ENCODE measurements at regions not wholly inside any gene's neighbourhood (a gene's known extent, or its start where the extent isn't known, plus 50 kb on each side); places are given as distances from the start of the nearest gene placed in this dataset.
"Not testable (repeated sequence)": the region's sequence is repeated elsewhere in the genome, so short reads cannot be mapped to it uniquely, and the experiment has no call there.

GRCh38 chr20:51305316-51306052, 237.0 kb downstream of the NFATC2 start:
- DNase-seq = no peak

DNA sequence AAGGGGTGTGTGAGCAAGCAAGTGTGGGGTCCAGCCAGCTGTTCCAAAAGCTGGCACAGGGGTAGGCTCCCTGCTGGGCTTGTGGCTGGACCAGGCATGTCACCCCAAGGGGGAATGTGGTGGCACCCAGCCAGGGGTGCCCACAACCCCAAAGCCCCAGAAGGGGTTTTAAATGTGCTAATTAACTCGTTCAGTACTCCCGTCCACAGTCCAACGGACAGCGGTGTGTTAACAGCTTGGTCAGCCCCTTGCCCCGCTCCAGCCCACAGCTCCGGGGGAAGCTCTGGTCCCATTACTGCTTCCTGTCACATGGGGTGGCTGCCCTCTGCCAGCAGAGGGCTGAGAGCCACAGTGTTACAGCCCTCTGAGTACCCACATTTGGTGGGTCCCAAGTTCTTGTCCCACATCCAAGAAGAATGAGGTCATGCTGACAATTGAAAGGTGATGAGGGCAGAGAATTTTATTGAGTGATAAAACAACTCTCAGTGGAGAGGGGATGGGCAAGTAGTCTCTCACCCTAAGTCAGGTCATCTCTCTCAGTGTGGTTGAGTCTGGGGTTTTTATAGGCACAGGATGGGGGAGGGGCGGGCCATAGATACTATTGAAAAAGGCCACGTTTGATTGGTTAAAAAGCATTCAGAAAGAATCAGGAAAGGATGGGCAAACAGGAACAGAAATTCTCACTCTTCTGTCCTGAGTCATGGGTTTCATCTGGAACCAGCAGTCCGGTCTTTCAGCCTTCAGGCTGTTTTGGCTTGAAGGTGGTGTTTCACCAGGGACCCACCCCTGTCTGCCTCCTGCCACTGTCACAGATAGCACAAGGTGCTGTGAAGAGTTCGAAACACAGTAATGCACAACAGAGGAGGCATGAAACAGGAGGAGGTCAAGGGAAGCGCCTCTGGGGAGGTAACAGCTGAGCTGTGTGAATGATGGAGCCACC, 238.5 kb downstream of the NFATC2 start:
- DNase-seq = no peak

DNA sequence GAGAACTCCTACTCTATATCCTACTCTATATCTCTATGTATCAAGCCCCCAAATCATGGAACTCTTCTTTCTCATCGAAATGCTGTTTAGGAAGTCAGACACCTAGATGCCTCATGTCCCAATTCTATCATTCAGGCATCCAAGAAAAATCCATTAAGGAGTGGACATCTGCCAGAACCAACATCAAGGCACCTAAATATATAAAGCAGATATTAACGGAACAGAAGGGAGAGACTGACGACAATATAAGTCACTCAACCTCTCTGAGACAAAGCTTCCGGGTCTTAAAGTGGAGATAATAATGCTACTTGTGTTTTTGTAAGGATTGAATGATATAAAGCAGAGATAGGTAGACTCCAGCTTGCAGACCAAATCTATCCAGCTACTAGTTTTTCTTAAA, 241.5 kb downstream of the NFATC2 start:
- DNase-seq = no peak

DNA sequence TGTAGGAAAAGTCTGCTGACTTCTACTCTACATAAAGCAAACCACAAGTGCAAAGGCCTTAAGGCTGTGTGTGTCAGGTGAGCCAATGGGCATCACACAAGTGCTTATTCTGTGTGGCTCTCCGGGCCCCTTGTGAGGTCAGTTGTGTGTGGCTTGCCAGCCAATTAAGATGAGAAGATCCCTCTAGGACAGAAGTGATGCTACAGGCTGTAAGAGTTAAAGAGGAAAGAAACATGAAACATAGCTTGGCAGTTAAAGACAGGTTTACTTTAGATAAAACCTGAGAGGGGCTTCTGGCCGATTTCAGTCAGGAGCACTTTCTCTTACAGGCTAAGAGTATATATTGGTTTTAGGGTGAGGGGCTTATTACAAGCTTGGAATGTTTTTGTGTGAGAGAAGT, 242.4 kb downstream of the NFATC2 start:
- no peak for DNase-seq

DNA sequence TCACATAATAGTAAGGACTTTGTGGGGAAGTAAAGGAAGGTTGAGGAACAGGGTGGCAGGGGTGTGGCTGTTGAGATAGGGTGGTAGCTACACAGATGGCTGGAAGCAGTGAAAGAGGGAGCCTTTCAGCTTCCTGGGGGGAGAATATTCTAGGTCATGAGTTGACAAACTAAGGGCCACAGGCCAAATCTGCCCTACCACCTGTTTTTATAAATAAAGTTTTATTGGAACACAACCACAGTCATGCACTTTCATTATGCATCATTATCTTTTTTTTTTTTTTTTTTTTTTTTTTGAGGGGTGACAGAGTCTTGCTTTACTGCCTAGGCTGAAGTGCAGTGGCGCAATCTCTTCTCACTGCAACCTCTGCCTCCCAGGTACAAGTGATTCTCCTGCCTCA, 243.1 kb downstream of the NFATC2 start:
- DNase-seq = no peak

DNA sequence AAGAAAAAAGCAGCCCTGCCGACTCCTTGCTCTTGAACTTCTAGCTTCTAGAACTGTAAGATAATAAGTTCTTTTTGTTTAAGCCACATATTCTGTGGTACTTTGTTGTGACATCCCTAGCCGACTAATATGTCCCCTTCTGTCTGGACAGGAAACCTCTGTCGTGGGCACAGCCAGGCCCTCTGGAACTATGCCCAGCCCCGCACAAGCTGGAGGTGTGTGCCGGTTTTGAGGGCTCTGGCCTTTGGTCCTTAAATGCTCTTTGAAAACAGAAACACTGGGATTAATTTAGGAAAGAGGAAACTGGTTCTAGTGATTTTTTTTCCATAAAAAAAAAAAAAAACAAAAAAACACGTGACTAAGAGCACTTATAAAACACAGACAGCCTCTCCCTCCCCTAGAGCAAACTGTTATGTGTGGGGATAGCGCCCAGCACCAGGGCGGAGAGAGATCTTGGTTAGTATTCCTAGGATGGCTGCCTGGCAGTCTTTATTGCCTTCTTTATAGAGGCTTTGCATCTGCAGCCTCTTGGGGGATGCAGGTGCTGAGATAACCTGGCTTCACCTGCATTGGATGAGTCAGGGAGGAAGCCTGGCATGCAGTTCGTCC, 244.3 kb downstream of the NFATC2 start:
- DNase-seq = no peak

GRCh38 chr20:51287628-51288413, 254.7 kb downstream of the NFATC2 start:
- no peak for DNase-seq

DNA sequence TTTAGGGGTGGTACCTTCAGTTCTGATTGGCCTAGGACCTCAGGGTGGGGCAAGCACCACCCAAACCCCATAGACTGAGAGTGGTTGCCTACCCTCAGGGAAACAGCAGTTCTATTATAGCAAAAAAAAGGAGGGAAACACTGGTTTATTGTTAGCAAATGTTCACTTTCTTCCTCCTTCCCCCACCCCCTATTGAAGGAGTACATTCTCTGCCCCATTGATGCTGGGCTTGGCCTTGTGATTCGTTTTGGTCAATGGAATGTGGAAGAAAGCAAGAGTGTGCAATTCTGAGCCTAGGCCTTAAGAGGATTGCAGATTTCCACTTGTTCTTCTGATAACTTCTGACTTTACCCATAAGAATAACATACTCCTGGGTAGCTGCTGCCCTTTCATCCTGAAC, 255.8 kb downstream of the NFATC2 start:
- DNase-seq = no peak

DNA sequence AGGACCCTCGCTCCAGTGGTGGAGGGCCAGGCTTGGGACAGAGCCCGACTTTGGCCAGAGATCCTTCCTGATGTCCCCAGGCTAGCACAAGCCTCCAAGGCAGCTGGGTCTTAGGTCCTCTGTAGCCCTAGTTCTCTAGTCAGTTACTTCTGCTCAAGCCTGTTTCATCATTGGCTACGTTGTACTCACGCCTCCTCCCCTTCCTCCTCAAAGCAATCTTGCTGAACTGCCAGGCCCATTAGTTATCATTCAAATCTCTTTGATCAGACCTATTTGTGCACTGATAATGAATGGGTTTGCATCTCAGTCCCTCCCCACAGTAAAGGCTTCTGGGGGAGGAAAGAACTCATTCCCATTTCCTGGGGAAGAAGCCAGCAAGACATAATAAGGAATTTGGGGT, 256.8 kb downstream of the NFATC2 start:
- no peak for DNase-seq

GRCh38 chr20:51284871-51285270, 257.6 kb downstream of the NFATC2 start:
- DNase-seq = no peak

DNA sequence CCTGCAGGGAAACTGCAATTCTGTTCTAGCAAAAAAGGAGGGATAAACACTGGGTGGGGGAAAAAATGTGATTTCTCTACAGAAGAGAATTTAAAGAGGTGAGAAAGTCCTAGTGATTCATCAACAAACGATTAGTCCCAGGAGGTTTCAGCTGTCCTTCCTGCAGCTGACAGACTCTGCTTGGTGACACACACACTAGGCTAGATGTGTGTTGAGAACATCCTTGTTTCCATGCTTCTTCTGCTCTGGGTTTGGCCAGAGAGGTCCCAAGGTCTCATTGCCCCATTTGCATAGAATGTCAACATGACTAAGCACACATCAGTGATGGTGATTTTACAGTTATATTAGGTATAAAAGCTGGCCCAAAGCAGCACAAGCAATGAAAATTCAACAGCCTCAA, 258.3 kb downstream of the NFATC2 start:
- no peak for DNase-seq

DNA sequence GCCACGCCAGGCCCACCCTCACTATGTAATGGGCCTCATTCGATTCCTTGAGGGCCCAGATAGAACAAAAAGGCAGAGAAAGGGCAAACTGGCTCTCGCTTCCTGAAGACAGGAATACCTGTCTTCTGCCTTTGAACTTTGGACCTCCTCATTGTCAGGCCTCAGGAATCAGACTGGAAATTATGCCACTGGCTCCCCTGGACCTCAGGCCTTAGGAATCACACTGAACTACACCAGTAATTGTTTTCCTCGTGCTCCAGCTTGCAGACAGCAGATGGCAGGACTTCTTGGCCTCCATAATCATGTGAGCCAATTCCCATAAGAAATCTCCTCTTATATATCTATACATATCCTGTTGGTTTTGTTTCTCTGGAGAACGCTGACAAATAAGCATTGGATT, 258.6 kb upstream of the KCNG1 start:
- no peak for DNase-seq

GRCh38 chr20:51280047-51280446, 257.1 kb upstream of the KCNG1 start:
- no peak for DNase-seq

DNA sequence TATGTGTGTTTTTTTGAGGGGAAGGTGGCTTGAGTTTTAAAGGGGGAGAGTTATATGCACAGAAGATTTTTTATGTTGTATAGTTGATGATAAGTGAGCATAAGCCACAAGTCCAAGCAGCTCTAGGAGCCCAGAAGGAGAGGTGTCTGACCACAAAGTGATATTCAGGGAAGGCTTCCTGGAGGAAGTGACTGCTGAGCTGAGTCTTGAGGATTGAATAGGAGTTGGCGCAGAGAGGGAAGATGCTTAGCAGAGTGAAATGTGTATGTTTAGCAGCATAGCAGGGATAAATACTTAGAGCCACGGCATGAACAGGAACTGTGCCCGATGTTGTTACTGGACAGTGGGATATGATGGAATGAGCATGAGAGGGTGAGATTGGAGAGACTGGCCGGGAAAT, 255.1 kb upstream of the KCNG1 start:
- no peak for DNase-seq

GRCh38 chr20:51276296-51276695, 253.4 kb upstream of the KCNG1 start:
- no peak for DNase-seq

DNA sequence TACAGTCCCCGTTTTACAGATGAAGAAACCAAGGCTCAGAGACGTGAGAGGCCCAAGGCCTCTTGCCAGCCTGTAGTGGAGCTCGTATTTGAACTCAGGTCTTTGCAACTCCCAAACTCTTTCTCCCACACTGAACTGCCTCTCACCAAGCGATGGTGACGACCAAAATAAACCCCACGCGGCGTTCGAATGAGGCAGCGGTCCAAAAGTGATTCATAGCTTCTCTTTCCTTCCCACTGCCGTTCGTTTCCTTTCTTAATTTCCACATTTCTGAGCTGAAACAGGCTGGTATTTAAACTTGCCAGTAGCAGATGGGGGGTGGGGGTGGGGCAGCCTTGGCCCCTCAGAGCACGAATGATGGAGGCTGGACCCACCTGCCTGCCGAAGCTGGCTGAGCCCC, 252.9 kb upstream of the KCNG1 start:
- no peak for DNase-seq

DNA sequence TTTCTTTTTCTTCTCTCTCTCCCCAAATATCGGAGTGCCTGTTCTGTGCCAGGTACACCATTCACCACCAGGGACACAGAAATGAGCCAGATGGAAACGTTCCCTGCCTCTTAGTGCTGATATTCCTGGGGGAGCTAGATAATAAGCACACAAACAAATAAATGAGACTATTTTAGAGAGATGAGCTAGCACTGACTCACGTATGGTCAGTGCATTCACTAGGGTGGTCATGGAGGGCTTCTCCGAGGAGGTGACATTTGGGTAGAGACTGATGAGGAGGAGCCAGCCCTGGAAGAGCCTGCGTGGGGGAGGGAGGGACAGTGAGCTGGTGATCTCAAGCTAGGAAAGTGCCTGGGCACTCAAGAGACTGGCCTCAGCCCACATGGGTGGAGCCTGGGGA, 252.3 kb upstream of the KCNG1 start:
- no peak for DNase-seq

DNA sequence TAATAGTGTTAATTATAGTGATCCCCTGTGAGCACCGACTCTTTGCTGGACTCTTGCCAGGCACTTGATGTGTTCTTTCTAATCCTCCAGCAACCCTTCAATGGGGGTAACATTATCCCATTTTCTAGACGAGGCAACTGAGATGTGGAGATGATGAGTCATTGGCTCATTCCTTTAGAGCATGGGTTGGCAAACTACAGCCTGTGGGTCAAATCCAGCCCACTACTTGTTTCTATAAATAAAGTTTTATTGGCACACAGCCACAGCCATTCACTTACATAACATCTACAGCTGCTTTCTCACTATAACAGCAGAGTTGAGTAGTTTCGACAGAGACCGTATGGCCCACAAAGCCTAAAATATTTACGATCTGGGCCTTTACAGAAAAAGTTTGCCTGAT, 249.5 kb upstream of the KCNG1 start:
- DNase-seq = no peak

DNA sequence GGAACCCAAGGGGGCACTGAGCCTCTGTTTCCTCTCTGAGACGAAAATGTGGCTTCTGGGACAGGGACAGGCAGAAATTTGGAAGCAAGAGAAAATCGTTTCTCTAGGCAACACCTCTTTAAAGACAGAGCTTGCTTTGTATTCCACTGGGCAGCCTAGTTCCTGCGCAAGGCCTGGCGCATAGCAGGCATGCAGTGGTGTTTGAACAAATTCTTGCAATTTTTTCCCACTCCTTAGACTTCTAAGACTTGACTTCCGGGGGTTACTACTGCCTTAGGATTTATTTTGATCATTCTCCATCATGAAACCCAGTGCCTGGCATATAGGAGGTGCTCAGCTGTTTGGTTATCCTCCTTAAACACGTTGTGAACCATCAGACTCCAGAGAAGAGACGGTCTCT, 249.0 kb upstream of the KCNG1 start:
- DNase-seq = no peak

GRCh38 chr20:51271289-51271688, 248.4 kb upstream of the KCNG1 start:
- not testable (repeated sequence) for DNase-seq

DNA sequence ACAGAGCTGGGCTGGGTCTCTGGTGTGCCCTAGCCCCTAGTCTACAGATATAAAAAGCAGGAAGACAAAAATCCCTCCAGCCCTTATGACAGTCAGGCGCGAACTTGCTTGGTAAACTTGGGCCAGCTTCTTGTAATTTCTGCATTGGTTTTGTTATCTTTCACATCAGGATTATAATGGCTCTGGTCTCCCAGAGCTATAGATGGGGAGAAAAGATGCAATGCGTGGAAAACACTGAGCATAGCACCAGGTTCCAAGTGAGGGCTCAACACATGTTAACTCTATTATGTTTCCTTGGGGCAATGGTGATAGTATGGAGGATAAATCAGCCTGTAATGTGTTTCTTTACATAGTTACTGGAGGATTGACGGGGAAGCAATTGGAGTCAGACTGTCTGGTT, 246.8 kb upstream of the KCNG1 start:
- no peak for DNase-seq

DNA sequence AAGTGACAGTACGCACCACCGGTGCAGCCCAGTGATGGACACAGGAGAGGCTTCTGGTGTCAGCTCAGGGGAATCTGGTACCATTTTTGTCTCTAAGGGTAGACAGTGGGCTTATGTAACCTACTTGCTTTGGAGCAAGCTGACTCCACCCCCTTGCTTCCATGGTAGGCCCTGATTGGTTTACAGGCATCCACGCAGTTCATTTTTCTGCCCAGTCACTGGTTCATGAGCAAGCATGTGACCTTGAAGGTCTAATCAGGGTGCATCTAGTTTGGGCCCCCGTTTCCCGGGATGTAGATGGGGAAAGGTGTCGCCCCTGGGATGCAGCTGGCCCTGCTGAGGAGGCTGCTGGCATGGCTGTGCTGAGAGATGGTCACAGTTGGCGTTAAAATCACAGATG, 244.8 kb upstream of the KCNG1 start:
- DNase-seq = no peak

DNA sequence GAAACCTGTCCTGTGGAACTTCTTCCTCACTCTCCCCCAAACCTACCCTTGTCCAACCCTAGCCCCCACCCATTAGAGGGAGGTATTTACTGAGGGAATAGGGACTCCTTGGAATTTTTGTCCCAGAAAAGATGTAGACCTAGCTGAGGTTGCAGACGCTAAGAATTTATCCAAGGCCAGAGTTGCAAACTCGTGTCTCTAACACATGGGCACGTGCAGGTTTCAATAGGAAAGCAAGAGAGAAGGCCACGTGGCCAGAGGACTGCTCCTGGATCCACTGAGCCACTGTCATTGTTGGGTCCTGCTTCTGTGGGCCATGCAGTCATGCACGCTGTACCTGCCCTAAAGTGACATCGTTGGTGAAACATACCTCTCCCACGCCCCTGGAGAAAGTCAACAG, 243.4 kb upstream of the KCNG1 start:
- no peak for DNase-seq
